IPS-NIHi7 (cell line): ENCODE measurements at regions not wholly inside any gene's neighbourhood (a gene's known extent, or its start where the extent isn't known, plus 50 kb on each side); places are given as distances from the start of the nearest gene placed in this dataset.

Experiments
- DNase-seq: peaks from one replicate; pipeline ENCODE4 v3.0.0; 2012; ENCODE audit warnings: mixed read lengths; ENCODE audit errors: extremely low spot score

GRCh38 chr10:116792817-116793216, 50.5 kb upstream of the HSPA12A start:
- DNase-seq = no peak

GRCh38 chr10:116796469-116796868, 52.8 kb upstream of the ENO4 start:
- no peak for DNase-seq

GRCh38 chr10:116796910-116797513, 52.3 kb upstream of the ENO4 start:
- DNase-seq = peak; percentile 86

GRCh38 chr10:116798859-116799258, 50.4 kb upstream of the ENO4 start:
- DNase-seq = no peak
